ENCODE measurements at regions not wholly inside any gene's neighbourhood (a gene's known extent, or its start where the extent isn't known, plus 50 kb on each side); places are given as distances from the start of the nearest gene placed in this dataset.

- no peak for ATAC-seq
Measured at GRCh38 chr16:82404586-82405315, 222.0 kb upstream of the CDH13 start.

GRCh38 chr16:82402665-82403218, 224.0 kb upstream of the CDH13 start:
- no peak for ATAC-seq

DNA sequence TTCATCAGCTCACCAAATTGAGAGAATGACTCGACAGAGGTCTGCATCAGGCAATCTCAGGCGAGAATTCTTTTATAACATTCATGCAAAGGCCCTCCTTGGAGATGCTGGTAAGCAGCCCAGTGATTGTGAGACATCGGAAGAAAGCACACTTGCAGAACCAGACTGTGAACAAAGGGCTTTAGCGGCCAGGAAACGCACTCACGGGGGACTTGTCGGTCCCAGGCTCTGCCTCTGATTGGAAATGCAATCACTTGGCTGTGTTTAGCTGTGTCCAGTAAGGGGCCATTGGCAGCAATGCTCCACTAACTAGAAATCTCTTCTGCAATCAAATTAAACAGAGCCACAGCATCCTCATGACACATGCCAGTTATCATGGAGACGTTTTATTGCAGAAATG, 226.7 kb upstream of the CDH13 start:
- no peak for ATAC-seq

- ATAC-seq, result no peak
Measured at GRCh38 chr16:82396509-82396908, 226.5 kb upstream of the MPHOSPH6 start.

DNA sequence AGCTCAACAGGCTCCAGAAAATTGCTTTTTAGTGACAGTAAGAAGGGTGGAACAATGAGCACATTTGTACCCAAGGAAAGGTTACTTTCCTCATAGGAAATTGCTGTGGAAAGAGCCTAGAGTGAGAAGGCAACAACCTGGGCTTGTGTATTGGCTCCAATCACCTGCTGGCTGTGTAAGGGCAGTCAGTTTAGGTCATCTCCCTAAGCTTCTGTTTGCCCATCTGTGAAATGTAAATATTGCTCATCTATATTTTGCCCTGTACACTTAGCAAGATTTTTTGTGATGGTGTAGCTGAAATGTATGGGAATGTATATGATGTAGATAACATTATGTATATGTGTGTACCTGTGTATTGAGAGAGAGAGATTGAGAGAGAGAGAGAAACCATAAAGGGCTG, 225.2 kb upstream of the MPHOSPH6 start:
- ATAC-seq, result no peak

GRCh38 chr16:82391690-82392089, 221.7 kb upstream of the MPHOSPH6 start:
- ATAC-seq, result no peak

DNA sequence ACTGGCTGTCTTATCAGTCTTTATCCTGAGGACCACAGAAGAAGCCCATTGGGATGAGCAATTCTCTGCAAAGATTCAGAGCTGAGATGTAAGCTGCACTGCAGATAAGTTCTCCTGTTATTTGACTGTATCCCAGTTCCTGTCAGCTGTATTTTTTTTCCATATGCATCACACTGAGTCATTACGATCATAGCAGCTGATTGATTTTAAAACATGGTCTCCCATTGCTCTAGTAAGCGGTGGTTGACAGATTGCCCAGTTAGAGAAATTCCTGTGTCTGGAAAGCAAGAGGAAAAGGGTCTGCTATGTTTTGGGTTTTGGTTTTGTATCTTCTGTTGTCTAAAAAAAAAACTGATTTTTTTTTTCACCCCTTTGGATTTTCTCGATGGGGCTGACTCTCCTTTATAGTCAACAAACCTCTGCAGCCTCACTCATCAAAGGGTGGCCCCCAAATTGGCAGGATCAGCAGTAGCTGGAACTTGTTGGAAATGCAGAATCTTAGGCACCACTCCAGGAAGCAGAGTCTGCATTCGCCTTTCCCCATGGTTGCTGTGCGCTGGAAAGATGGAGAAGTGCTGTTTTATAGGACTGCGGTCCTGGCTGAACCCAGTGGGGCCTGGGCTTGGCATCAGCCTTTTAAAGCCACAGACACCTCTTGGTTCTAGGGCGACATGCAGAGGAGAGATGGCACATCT, 220.1 kb upstream of the MPHOSPH6 start:
- no peak for ATAC-seq

- no peak for ATAC-seq
Measured at GRCh38 chr16:82386761-82387160, 216.7 kb upstream of the MPHOSPH6 start.

GRCh38 chr16:82384949-82385348, 214.9 kb upstream of the MPHOSPH6 start:
- no peak for ATAC-seq

GRCh38 chr16:82384017-82384416, 214.0 kb upstream of the MPHOSPH6 start:
- ATAC-seq, result no peak

- ATAC-seq, result no peak
Measured at GRCh38 chr16:82382521-82382920, 212.5 kb upstream of the MPHOSPH6 start.

- ATAC-seq, result no peak
Measured at GRCh38 chr16:82379551-82379950, 209.5 kb upstream of the MPHOSPH6 start.

DNA sequence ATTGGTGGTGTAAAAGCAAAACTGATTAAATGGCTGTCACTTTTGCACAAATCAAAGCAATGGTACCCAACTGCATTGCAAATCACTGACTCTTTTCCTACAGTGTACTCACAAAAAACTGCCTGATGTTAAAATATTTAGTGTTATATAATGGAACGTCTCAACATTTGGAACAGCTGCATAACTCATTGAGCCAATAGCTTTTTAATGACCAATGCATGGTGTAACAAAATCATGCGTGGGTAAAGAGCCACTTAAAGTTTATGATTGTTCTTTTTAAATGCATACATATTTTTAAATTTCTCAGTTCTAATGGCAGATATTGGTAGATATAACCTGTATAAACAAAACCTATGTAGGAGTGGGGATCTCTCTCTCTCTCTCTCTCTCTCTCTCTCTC, 204.0 kb upstream of the MPHOSPH6 start:
- no peak for ATAC-seq

DNA sequence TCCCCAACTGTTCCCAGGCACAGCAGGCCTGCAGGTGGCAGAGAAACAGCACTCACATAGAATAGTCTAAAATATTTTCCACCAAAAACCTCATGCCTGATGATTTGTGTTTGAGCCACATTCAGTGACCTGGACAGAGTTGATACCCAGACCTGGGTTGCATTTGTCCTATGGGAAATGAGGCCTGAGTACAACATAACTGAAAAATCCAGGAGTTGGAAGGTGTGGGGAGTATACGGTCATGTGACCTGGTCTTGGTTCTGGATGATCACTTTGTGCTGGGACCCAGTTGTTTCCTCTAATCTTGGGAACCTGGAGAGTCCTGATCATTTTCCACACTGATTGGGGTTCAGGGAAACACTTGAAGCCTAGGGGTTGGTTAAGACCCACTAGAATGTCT, 200.3 kb upstream of the MPHOSPH6 start:
- ATAC-seq, result no peak

- ATAC-seq, result no peak
Measured at GRCh38 chr16:82368041-82368440, 198.0 kb upstream of the MPHOSPH6 start.

DNA sequence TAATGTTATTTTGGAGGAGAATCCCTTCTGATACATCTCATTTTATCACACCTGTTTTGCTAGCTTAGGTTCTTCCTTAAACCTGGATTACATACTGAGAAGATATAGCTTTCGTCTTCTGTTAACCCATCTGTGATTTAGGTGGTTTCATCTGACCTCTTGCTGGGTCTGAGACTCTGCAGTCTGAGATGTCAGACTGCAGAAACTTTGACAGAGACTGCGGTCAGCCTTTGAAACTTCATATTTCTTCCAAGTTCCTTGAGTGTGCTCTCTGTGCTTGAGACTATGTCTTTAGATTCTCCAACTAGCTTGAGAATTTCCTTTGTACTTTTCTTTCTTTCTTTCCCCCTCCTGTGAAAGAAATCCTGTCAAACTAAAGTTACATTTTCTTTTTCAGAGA, 196.4 kb upstream of the MPHOSPH6 start:
- no peak for ATAC-seq

- no peak for ATAC-seq
Measured at GRCh38 chr16:82364690-82365089, 194.7 kb upstream of the MPHOSPH6 start.

- no peak for ATAC-seq
Measured at GRCh38 chr16:82363026-82363816, 193.2 kb upstream of the MPHOSPH6 start.

DNA sequence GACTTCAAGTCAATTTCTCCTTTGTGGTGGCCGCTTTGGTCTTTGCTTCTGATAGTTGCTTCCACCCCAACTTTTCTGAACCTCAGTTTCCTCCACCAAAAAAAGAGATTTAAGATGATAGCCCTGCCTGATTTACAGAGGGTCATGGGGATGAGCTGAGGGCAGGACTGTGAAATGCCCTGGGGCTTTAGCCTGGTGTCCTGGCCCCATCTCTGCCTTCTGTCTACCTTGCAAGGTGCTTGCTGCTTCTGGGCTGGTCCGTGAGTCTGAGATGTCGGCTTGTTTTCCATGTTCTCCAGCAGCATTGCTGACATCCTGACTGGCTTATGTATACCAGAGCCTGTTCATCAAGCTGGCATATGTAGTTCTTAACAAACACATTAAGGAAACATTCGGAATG, 191.9 kb upstream of the MPHOSPH6 start:
- ATAC-seq, result no peak

- no peak for ATAC-seq
Measured at GRCh38 chr16:82360024-82360783, 190.2 kb upstream of the MPHOSPH6 start.

DNA sequence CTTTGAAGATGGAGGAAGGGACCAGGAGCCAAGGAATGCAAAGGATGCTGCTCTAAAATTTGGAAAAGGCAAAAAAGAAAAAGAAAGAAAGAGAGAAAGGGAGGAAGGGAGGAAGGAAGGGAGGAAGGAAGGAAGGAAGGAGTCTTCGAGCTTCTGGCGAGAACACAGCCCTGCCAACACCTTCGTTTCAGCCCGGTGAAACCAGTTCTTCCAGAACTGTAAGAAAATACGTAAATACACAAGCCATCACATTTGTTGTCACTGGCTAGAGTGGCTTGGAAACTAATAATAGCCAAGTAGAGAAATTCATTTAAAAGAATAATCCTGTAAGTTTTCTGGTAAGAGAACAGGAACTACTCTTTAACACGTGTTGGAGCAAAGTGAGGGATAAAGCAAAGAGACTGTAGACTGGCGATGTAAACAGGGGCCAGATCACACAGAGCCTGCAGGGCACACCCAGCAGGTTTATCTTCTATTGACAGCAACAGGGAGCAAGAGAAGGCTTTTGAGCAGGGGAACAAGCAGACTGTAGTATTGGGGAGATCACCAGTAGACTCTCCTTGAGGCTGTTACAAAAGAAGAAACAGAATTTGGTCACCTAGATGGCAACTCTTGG, 188.7 kb upstream of the MPHOSPH6 start:
- peak; percentile 72 for ATAC-seq

DNA sequence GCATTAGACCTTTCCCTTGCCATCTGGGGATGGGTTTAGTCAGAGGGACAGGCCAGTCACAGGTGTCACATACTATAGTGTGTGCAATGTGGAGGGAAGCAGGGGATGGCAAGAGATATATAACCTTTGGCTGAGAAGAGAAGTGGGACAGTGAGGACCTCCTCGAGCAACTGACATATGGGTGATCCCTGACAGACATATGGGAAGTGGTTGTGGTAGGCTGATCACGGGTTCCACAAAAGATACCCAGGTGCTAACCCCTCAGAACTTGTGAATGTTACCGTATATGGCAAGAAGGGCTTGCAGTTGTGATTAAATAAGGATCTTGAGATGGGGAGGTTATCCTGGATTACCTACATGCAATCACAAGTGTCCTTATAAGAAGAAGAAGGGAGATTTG, 188.1 kb upstream of the MPHOSPH6 start:
- no peak for ATAC-seq

All from esophagus mucosa (tissue), 1 donor.